B cell (primary cell): ENCODE measurements at regions not wholly inside any gene's neighbourhood (a gene's known extent, or its start where the extent isn't known, plus 50 kb on each side); places are given as distances from the start of the nearest gene placed in this dataset.

ENCODE experiments used
- ATAC-seq: fragments of 200-7000 bp; cut with Tn5 transposase; one replicate; pipeline ENCODE4 v1.10.0; 2021; ENCODE audit warnings: low read depth, mild to moderate bottlenecking, moderate number of reproducible peaks, moderate library complexity
- CTCF ChIA-PET: fragments of 350-600 bp; sonication (Branson Sonifier 250); formaldehyde crosslinking; loops from one replicate; lab custom pipeline; 2021; ENCODE audit warnings: antibody characterized with exemption, inconsistent platforms; lab: Charles Lee
- POLR2A ChIA-PET: fragments of 350-600 bp; sonication (Branson Sonifier 250); formaldehyde crosslinking; loops from one replicate; lab custom pipeline; 2021; ENCODE audit warnings: antibody characterized with exemption; lab: Charles Lee
- DNase-seq: peaks from one replicate; pipeline ENCODE4 v3.0.0; 2013
- H2AFZ ChIP-seq: 2 replicates; pipeline ENCODE4 v1.6.1; 2012; ENCODE audit warnings: mild to moderate bottlenecking, low read depth, low read length; ENCODE audit not compliant: insufficient read depth, poor library complexity, severe bottlenecking
- H3K27ac ChIP-seq, 2 donors: 1 replicate in 1 of 2; 2 replicates in 1 of 2; pipeline ENCODE4 v1.5.1; 2012 to 2013; ENCODE audit warnings: low read length in 2 of 2, mild to moderate bottlenecking in 2 of 2, moderate library complexity in 1 of 2
- H3K27me3 ChIP-seq, 4 experiments: fragments of 200-600 bp in 1 of 4; sonication (generic) in 1 of 4; replicated peaks in 1 of 4; 1 replicate in 2 of 4; 2 replicates in 2 of 4; pipeline versions ENCODE4 v1.6.1 to v1.7.0; 2013 to 2016; ENCODE audit warnings: low read length in 3 of 4, mild to moderate bottlenecking in 2 of 4, mixed read lengths in 1 of 4, moderate library complexity in 1 of 4; ENCODE audit not compliant: insufficient read depth in 4 of 4, control insufficient read depth in 3 of 4; ENCODE audit errors: control extremely low read depth in 1 of 4
- H3K36me3 ChIP-seq, 2 experiments: replicated peaks in 1 of 2; 1 replicate in 1 of 2; 2 replicates in 1 of 2; pipeline versions ENCODE4 v1.6.1 to v1.7.1; 2013; ENCODE audit warnings: low read length in 1 of 2; ENCODE audit not compliant: insufficient read depth in 2 of 2, control insufficient read depth in 1 of 2; ENCODE audit errors: control extremely low read depth in 1 of 2, extremely low read depth in 1 of 2
- H3K4me1 ChIP-seq, 2 donors: fragments of 200-600 bp in 1 of 2; sonication (generic) in 1 of 2; 1 replicate in 1 of 2; 2 replicates in 1 of 2; pipeline versions ENCODE4 v1.5.1 to v1.6.1; 2013 to 2017; ENCODE audit warnings: low read length in 2 of 2; ENCODE audit not compliant: control insufficient read depth in 2 of 2, insufficient read depth in 2 of 2
- H3K4me2 ChIP-seq: replicated peaks from 2 replicates; pipeline ENCODE3; 2012; ENCODE audit warnings: mild to moderate bottlenecking, low read depth, low read length; ENCODE audit not compliant: poor library complexity, severe bottlenecking
- H3K4me3 ChIP-seq, 5 experiments: fragments of 200-600 bp in 1 of 5; sonication (generic) in 1 of 5; 1 replicate in 3 of 5; 2 replicates in 2 of 5; pipeline versions ENCODE4 v1.5.1 to v1.7.0; 2011 to 2016; ENCODE audit warnings: low read length in 4 of 5, mild to moderate bottlenecking in 4 of 5, low read depth in 2 of 5, control low read depth in 1 of 5, moderate library complexity in 1 of 5; ENCODE audit not compliant: insufficient read depth in 1 of 5; ENCODE audit errors: control extremely low read depth in 1 of 5, extremely low read depth in 1 of 5
- H3K79me2 ChIP-seq: fragments of 200-600 bp; sonication (generic); one replicate; pipeline ENCODE4 v1.6.0; 2016; ENCODE audit warnings: low read length; ENCODE audit not compliant: control insufficient read depth, insufficient read depth
- H3K9ac ChIP-seq: fragments of 200-600 bp; sonication (generic); 2 replicates; pipeline ENCODE4 v1.6.1; 2017; ENCODE audit warnings: mild to moderate bottlenecking, low read length, moderate library complexity
- H3K9me3 ChIP-seq, 3 donors: one replicate each; pipeline versions ENCODE4 v1.6.1 to v1.7.1; 2013; ENCODE audit warnings: low read length in 2 of 3; ENCODE audit not compliant: control insufficient read depth in 2 of 3, insufficient read depth in 1 of 3; ENCODE audit errors: control extremely low read depth in 1 of 3
- H4K20me1 ChIP-seq: 2 replicates; pipeline ENCODE4 v1.6.0; 2012; ENCODE audit warnings: mild to moderate bottlenecking, low read length; ENCODE audit not compliant: insufficient read depth, control insufficient read depth, poor library complexity, severe bottlenecking
- H3K27ac Mint-ChIP-seq: one replicate; pipeline ENCODE4 v1.8.0; 2021; ENCODE audit warnings: mixed read lengths
- H3K27me3 Mint-ChIP-seq: one replicate; pipeline ENCODE4 v1.8.0; 2021; ENCODE audit warnings: mixed read lengths
- H3K4me1 Mint-ChIP-seq: one replicate; pipeline ENCODE4 v1.8.0; 2021; ENCODE audit warnings: mixed read lengths
- H3K4me3 Mint-ChIP-seq: one replicate; pipeline ENCODE4 v1.8.0; 2021; ENCODE audit warnings: mixed read lengths
- H3K9me3 Mint-ChIP-seq: one replicate; pipeline ENCODE4 v1.8.0; 2022; ENCODE audit warnings: mixed read lengths; ENCODE audit not compliant: insufficient read depth
- CTCF ChIP-seq: fragments of 200-600 bp; IDR thresholded peaks from one replicate; pipeline ENCODE4 v1.8.0; 2022; ENCODE audit warnings: antibody characterized with exemption, mild to moderate bottlenecking
- EZH2 ChIP-seq: IDR thresholded peaks from 2 replicates; pipeline ENCODE4 v1.6.1; 2012; ENCODE audit warnings: borderline replicate concordance, low read depth, mild to moderate bottlenecking, moderate library complexity, low read length; ENCODE audit not compliant: insufficient read depth, poor library complexity, severe bottlenecking
- WGBS: methylation state at CpG from one replicate; pipeline ENCODE4 v1.1.5; 2013; ENCODE audit warnings: missing lambda C conversion rate; ENCODE audit not compliant: insufficient coverage; 5-methylcytosine and 5-hydroxymethylcytosine counted together
- intact Hi-C: fragments of 100-400 bp; cut with micrococcal nuclease; formaldehyde crosslinking; loops from one replicate; pipeline ENCODE4 v1.10.0; 2022

DNA sequence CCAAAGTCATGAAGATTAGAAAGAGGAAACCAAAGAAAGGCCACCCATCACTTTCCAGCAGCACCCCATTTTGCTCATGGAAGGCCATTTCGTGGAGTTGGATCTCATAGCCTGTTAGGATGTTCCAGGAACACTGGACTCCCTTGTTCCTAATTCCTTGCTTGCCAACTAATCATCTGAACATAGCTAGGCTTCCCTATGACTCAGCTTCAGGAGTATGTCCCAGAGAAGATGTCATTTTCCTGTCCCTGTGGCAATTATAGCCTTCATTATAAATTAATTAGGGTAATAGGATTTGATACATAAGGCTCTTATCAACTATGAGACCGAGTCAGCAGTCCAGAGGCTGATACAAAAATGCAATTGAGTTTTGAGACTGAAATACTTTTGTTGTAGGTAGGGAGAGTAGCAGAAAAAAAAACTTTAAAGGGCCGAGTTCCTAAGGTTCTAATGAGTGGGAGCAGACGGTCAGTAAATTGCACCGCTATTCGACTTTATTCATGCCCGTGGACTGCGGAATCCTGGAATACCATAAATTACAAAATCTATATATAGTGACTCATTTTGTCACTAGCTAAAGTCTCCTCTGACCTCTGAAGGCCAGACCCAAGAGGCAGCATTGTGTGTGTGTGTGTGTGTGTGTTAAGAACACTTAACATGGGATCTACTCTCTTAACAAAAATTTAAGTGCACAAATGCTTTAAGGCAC, 311.8 kb downstream of the FBXO15 start:
- Mint-ChIP-seq H3K9me3 (no peaks in the 10 kb centered on the region), H3K4me1 (peaks cover 3% of the 10 kb centered on the region), H3K4me3 (no peak overlapping the region), H3K27ac (no peak overlapping the region), H3K27me3 (no peaks in the 10 kb centered on the region)
- Histone ChIP-seq H3K27me3 (no peaks in the 10 kb centered on the region), H3K27ac (no peak overlapping the region), H3K9me3 (no peaks in the 10 kb centered on the region), H3K4me3 (no peak overlapping the region), H2AFZ (no peak overlapping the region), H4K20me1 (no peaks in the 10 kb centered on the region), H3K79me2 (no peaks in the 10 kb centered on the region), H3K36me3 (no peaks in the 10 kb centered on the region), H3K4me1 (peaks cover 0 to 3% of the 10 kb centered on the region in 2 donors), H3K4me2 (no peak overlapping the region), H3K9ac (no peak overlapping the region)
- TF ChIP-seq CTCF (no peak), EZH2 (no peak)
- intact Hi-C loops = no loop called here
- ChIA-PET CTCF (interaction anchor here (0.6 kb wide), 1 partner anchor 50 kb away, joined by 3 read pairs; no protein-coding TSS in a partner anchor), POLR2A (no interaction called here)
- no peak for ATAC-seq
- no peak for DNase-seq
- WGBS = 65% methylated on average over 2 of the region's 8 CpGs

GRCh38 chr18:73835039-73835438, 312.6 kb downstream of the FBXO15 start:
- Mint-ChIP-seq H3K4me3 (no peak overlapping the region), H3K27me3 (no peaks in the 10 kb centered on the region), H3K27ac (no peak overlapping the region), H3K4me1 (peaks cover 3% of the 10 kb centered on the region), H3K9me3 (no peaks in the 10 kb centered on the region)
- POLR2A ChIA-PET = no interaction called here
- no peak for ATAC-seq
- intact Hi-C loops = no loop called here
- DNase-seq = no peak
- Histone ChIP-seq H3K4me1 (peaks cover 0 to 3% of the 10 kb centered on the region in 2 donors), H4K20me1 (no peaks in the 10 kb centered on the region), H3K27ac (no peak overlapping the region), H3K4me3 (no peak overlapping the region), H3K27me3 (no peaks in the 10 kb centered on the region), H3K79me2 (no peaks in the 10 kb centered on the region), H3K9ac (no peak overlapping the region), H3K4me2 (no peak overlapping the region), H3K9me3 (no peaks in the 10 kb centered on the region), H2AFZ (no peak overlapping the region), H3K36me3 (no peaks in the 10 kb centered on the region)
- CTCF ChIA-PET = no interaction called here
- 86% methylated on average over 2 of the region's 3 CpGs for WGBS
- TF ChIP-seq EZH2 = no peak
- no peak for TF ChIP-seq CTCF
